BLaER1 treated with 17β-estradiol and CSF1 and Interleukin-3, amounts not matched to agents 10 nM and 100 nM (cell line): ENCODE measurements at regions not wholly inside any gene's neighbourhood (a gene's known extent, or its start where the extent isn't known, plus 50 kb on each side); places are given as distances from the start of the nearest gene placed in this dataset.

ENCODE experiments used
- H3K27ac ChIP-seq, 11 experiments: shearing (Covaris generic); formaldehyde crosslinking; 2 replicates each; pipeline ENCODE4 v1.8.1; 2022
- H3K27me3 ChIP-seq, 11 experiments: shearing (Covaris generic); formaldehyde crosslinking; 2 replicates each; pipeline ENCODE4 v1.8.1; 2022
- H3K36me3 ChIP-seq, 11 experiments: shearing (Covaris generic); formaldehyde crosslinking; 2 replicates each; pipeline ENCODE4 v1.8.1; 2022
- H3K4me1 ChIP-seq, 10 experiments: shearing (Covaris generic); formaldehyde crosslinking; 2 replicates each; pipeline ENCODE4 v1.8.1; 2022
- H3K4me2 ChIP-seq, 11 experiments: shearing (Covaris generic); formaldehyde crosslinking; 2 replicates each; pipeline ENCODE4 v1.8.1; 2022
- H3K4me3 ChIP-seq, 10 experiments: shearing (Covaris generic); formaldehyde crosslinking; 2 replicates each; pipeline ENCODE4 v1.8.1; 2022
- H3K9ac ChIP-seq, 11 experiments: shearing (Covaris generic); formaldehyde crosslinking; 2 replicates each; pipeline ENCODE4 v1.8.1; 2022
- H3K9me3 ChIP-seq, 11 experiments: shearing (Covaris generic); formaldehyde crosslinking; replicated peaks in 1 of 11; 2 replicates each; pipeline ENCODE4 v1.8.1; 2022
- H4K20me1 ChIP-seq, 11 experiments: shearing (Covaris generic); formaldehyde crosslinking; 2 replicates each; pipeline ENCODE4 v1.8.1; 2022
- Cebpa-rat ChIP-seq, 11 experiments: shearing (Covaris generic); IDR thresholded peaks; 2 replicates each; pipeline ENCODE4 v1.8.1; 2022

DNA sequence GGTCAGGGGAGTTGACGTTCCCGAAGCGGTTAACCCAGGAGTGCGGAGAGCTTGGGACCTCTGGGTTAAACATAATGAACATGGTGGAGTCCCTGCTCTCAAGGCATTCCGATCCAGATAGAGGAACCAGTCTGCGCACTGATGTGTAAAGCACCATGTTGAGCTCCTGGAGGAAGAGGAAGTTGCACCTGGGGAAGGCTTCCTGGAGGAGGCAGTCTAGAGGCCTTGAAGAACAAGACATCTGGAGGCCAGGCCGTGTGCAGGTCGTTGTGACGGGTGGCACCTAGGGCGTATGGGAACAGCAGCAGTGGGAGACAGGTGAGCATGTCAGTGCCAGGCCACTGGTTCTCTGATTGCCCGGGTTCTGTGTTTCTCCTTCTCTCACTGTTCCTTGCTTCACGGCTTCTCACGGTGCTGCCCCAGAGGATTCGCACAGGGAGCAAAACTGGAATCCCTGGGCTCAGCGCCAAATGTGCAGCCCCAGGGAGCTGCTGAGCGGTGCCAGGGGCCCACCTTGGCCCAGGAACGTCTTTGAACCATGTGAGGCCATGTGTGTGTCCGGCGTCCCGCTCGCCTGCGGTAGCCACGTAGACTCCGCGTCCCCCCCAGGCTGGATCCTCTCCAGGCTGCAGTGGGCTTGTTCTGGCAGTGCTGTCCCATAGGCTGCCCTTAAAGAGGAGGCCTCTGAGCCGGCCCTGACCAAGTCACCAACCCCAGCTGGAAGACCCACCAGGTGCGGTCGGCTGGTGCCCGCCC lies 122.9 kb upstream of the GALNT2 start:
- Histone ChIP-seq H3K36me3 (no peaks in the 10 kb centered on the region), H3K9ac (no peak overlapping the region), H3K4me1 (no peaks in the 10 kb centered on the region), H3K27me3 (no peaks in the 10 kb centered on the region), H3K4me3 (no peak overlapping the region), H3K4me2 (no peak overlapping the region), H3K27ac (no peak overlapping the region), H3K9me3 (peaks cover 0 to 16% (median 10%) of the 10 kb centered on the region in 11 experiments; a peak in 12 of 22 replicates), H4K20me1 (no peaks in the 10 kb centered on the region)
- no peak for TF ChIP-seq Cebpa-rat (IDR thresholded peaks at IDR 0.05)

DNA sequence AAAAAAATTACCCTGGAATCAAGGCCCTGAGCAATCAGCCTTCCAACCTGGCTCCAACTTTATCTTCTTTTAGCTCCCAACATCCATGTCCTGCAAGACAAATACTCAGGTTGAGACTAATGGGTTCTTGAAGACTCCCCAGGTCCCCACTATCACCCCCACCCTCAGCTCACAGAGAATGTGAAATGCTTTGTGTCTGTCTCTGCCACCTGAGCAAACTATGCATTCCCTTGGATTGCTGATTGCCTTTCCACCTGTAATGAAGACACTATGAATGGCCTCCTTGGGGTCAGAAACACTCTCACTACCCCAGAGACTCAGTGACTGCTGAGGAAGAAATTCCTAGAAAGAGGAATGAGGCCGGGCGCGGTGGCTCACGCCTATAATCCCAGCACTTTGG lies 121.2 kb upstream of the GALNT2 start:
- no peak overlapping the region for H3K27ac ChIP-seq
- no peak overlapping the region for H3K4me3 ChIP-seq
- no peak overlapping the region for H3K9ac ChIP-seq
- H3K4me2 ChIP-seq = no peak overlapping the region
- no peaks in the 10 kb centered on the region for H3K36me3 ChIP-seq
- H4K20me1 ChIP-seq = no peaks in the 10 kb centered on the region
- no peaks in the 10 kb centered on the region for H3K4me1 ChIP-seq
- TF ChIP-seq Cebpa-rat (IDR thresholded peaks at IDR 0.05) = no peak
- peaks cover 0 to 16% (median 10%) of the 10 kb centered on the region in 11 experiments; a peak in 12 of 22 replicates for H3K9me3 ChIP-seq
- H3K27me3 ChIP-seq = no peaks in the 10 kb centered on the region

- TF ChIP-seq Cebpa-rat (IDR thresholded peaks at IDR 0.05) = no peak
- no peaks in the 10 kb centered on the region for H4K20me1 ChIP-seq
- H3K9ac ChIP-seq = no peak overlapping the region
Measured at GRCh38 chr1:229947968-229948367, 119.1 kb upstream of the GALNT2 start.

GRCh38 chr1:229948438-229948837 lies 118.6 kb upstream of the GALNT2 start:
- Histone ChIP-seq H3K4me2 (no peak overlapping the region), H3K9me3 (peaks cover 0 to 16% (median 10%) of the 10 kb centered on the region in 11 experiments; a peak in 12 of 22 replicates), H3K27ac (no peak overlapping the region), H3K9ac (no peak overlapping the region), H3K36me3 (no peaks in the 10 kb centered on the region), H3K27me3 (no peaks in the 10 kb centered on the region), H4K20me1 (no peaks in the 10 kb centered on the region), H3K4me3 (no peak overlapping the region), H3K4me1 (no peaks in the 10 kb centered on the region)
- no peak for TF ChIP-seq Cebpa-rat (IDR thresholded peaks at IDR 0.05)

More at GRCh38 chr1:229947968-229948367, 119.1 kb upstream of the GALNT2 start:
- H3K4me3 ChIP-seq = no peak overlapping the region
- no peaks in the 10 kb centered on the region for H3K36me3 ChIP-seq
- no peaks in the 10 kb centered on the region for H3K4me1 ChIP-seq
- H3K27me3 ChIP-seq = no peaks in the 10 kb centered on the region
- H3K4me2 ChIP-seq = no peak overlapping the region
- H3K27ac ChIP-seq = no peak overlapping the region
- peaks cover 0 to 16% (median 10%) of the 10 kb centered on the region in 11 experiments; a peak in 12 of 22 replicates for H3K9me3 ChIP-seq

DNA sequence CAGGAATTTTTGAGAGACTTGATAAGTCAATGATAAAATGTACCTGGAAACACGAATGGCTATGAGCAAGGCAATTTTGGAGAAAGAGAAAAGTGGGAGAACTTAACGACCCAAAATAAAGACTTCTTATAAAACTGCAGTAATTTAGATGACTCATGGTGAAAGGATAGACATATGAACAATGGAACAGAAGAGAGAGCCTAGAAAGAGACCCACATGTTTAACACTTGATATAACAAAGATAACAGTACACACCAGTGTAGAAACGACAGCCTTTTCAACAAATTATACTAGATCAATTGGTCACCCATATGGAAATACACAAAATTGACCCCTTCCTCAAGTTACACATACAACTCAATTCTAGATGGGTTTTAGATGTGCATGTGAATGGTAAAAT lies 117.5 kb upstream of the GALNT2 start:
- Histone ChIP-seq H3K4me3 (no peak overlapping the region), H3K4me2 (no peak overlapping the region), H3K4me1 (no peaks in the 10 kb centered on the region), H3K9me3 (peaks cover 0 to 10% (median 2%) of the 10 kb centered on the region in 11 experiments; a peak in 11 of 22 replicates), H3K27me3 (no peaks in the 10 kb centered on the region), H3K27ac (no peak overlapping the region), H3K9ac (no peak overlapping the region), H3K36me3 (no peaks in the 10 kb centered on the region), H4K20me1 (no peaks in the 10 kb centered on the region)
- TF ChIP-seq Cebpa-rat (IDR thresholded peaks at IDR 0.05) = no peak

GRCh38 chr1:229950020-229950419 lies 117.0 kb upstream of the GALNT2 start:
- no peaks in the 10 kb centered on the region for H4K20me1 ChIP-seq
- H3K36me3 ChIP-seq = no peaks in the 10 kb centered on the region
- no peak overlapping the region for H3K9ac ChIP-seq
- H3K27me3 ChIP-seq = no peaks in the 10 kb centered on the region
- H3K27ac ChIP-seq = no peak overlapping the region
- no peaks in the 10 kb centered on the region for H3K4me1 ChIP-seq
- H3K4me3 ChIP-seq = no peak overlapping the region
- peaks cover 0 to 5% (median 0%) of the 10 kb centered on the region in 11 experiments; a peak in 3 of 22 replicates for H3K9me3 ChIP-seq
- TF ChIP-seq Cebpa-rat (IDR thresholded peaks at IDR 0.05) = no peak
- H3K4me2 ChIP-seq = no peak overlapping the region

DNA sequence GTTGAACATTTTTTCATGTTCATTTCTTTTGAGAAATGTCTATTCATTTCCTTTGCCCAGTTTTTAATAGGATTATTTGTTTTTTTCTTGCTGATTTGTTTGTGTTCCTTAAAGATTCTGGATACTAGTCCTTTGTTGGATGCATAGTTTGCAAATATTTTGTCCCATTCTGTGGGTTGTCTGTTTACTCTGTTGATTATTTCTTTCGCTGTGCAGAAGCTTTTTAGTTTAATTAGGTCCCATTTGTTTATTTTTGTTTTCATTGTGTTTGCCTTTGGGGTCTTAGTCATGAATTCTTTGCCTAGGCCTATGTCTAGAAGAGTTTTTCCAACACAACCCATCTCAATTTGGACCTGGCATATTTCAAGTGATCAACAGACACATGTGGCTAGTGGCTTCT lies 116.1 kb upstream of the GALNT2 start:
- Histone ChIP-seq H3K9ac (no peak overlapping the region), H3K27me3 (no peaks in the 10 kb centered on the region)

DNA sequence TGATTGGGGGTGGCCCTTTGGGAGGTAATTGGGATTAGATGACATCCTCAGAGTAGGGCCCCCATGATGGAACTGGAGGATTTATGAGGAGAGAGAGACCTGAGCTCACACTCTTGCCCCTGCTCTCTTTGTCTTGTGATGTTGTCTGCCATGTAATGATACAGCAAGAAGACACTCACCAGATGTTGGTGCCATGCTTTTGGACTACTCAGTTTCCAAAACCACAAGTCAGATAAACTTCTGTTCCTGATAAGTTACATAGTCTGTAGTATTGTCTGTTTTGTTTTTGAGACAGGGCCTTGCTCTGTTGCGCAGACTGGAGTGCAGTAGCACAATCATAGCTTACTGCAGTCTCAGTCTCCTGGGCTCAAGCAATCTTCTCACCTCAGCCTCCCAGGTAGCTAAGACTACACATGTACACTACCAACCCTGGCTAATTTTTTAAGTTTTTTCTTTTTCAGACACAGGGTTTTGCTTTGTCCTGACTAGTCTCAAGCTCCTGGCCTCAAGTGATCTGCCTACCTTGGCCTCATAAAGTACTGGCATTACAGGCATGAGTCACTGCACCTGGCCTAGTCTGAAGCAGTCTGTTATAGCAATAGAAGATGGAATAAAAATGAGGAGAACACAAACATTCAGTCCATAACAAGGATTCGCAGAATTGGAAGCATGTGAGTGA lies 115.0 kb upstream of the GALNT2 start:
- H4K20me1 ChIP-seq = no peaks in the 10 kb centered on the region
- H3K9me3 ChIP-seq = no peaks in the 10 kb centered on the region
- TF ChIP-seq Cebpa-rat (IDR thresholded peaks at IDR 0.05) = no peak
- H3K27me3 ChIP-seq = no peaks in the 10 kb centered on the region
- H3K4me1 ChIP-seq = no peaks in the 10 kb centered on the region
- H3K27ac ChIP-seq = no peak overlapping the region
- no peak overlapping the region for H3K4me3 ChIP-seq
- H3K9ac ChIP-seq = no peak overlapping the region
- no peak overlapping the region for H3K4me2 ChIP-seq
- H3K36me3 ChIP-seq = no peaks in the 10 kb centered on the region

More for the DNA sequence above, 116.1 kb upstream of the GALNT2 start:
- H4K20me1 ChIP-seq = no peaks in the 10 kb centered on the region
- no peaks in the 10 kb centered on the region for H3K9me3 ChIP-seq
- TF ChIP-seq Cebpa-rat (IDR thresholded peaks at IDR 0.05) = no peak
- no peaks in the 10 kb centered on the region for H3K4me1 ChIP-seq
- H3K27ac ChIP-seq = no peak overlapping the region
- no peak overlapping the region for H3K4me2 ChIP-seq
- no peak overlapping the region for H3K4me3 ChIP-seq
- no peaks in the 10 kb centered on the region for H3K36me3 ChIP-seq

- no peaks in the 10 kb centered on the region for H3K27me3 ChIP-seq
- H4K20me1 ChIP-seq = no peaks in the 10 kb centered on the region
- H3K4me3 ChIP-seq = no peak overlapping the region
- no peak for TF ChIP-seq Cebpa-rat (IDR thresholded peaks at IDR 0.05)
- no peak overlapping the region for H3K9ac ChIP-seq
- H3K36me3 ChIP-seq = no peaks in the 10 kb centered on the region
- no peak overlapping the region for H3K4me2 ChIP-seq
- H3K4me1 ChIP-seq = no peaks in the 10 kb centered on the region
- no peak overlapping the region for H3K27ac ChIP-seq
- 0 out of 22 replicates have a peak, but pooled peaks cover 0 to 4% (median 0%) of the 10 kb centered on the region in 11 experiments for H3K9me3 ChIP-seq
Measured at GRCh38 chr1:229952670-229953520, 114.1 kb upstream of the GALNT2 start.
